ENCODE measurements at regions not wholly inside any gene's neighbourhood (a gene's known extent, or its start where the extent isn't known, plus 50 kb on each side); places are given as distances from the start of the nearest gene placed in this dataset.

GRCh38 chr7:69422574-69422985, 175.7 kb upstream of the AUTS2 start:
- TF ChIP-seq CTCF (IDR thresholded peaks at IDR 0.05; ENCODE audit: borderline replicate concordance, extremely low read depth, low read length, poor library complexity, severe bottlenecking) (no peak), EZH2 (IDR thresholded peaks at IDR 0.05; ENCODE audit: borderline replicate concordance, low read depth, low read length, severe bottlenecking) (no peak)

All from DND-41 (cell line).